Activated naive CD4-positive, alpha-beta T cell treated with anti-CD3 and anti-CD28 coated beads, Interleukin-2, amount 50 U/mL, for 72 hours (primary cell): ENCODE measurements at regions not wholly inside any gene's neighbourhood (a gene's known extent, or its start where the extent isn't known, plus 50 kb on each side); places are given as distances from the start of the nearest gene placed in this dataset.
A peak's percentile ranks its signal among the peaks of the same experiment; 100 is the strongest.
"Not testable (repeated sequence)": the region's sequence is repeated elsewhere in the genome, so short reads cannot be mapped to it uniquely, and the experiment has no call there.

ENCODE experiments used
- ATAC-seq, 2 donors: fragments of 150-1000 bp; cut with Tn5 transposase; 2 replicates each; pipeline ENCODE4 v1.10.0; 2021; ENCODE audit warnings: mild to moderate bottlenecking in 2 of 2, moderate library complexity in 2 of 2
- DNase-seq, 2 donors: peaks; one replicate each; pipeline ENCODE4 v3.0.0; 2021 to 2022; ENCODE audit warnings: low spot score in 2 of 2
- H3K27ac Mint-ChIP-seq, 2 donors: one replicate each; pipeline ENCODE4 v1.8.0; 2022; ENCODE audit warnings: mild to moderate bottlenecking in 2 of 2, mixed read lengths in 2 of 2
- H3K36me3 Mint-ChIP-seq, 2 donors: one replicate each; pipeline ENCODE4 v1.8.0; 2022; ENCODE audit warnings: mixed read lengths in 2 of 2
- H3K9me3 Mint-ChIP-seq, 2 donors: one replicate each; pipeline ENCODE4 v1.8.0; 2022; ENCODE audit warnings: mixed read lengths in 2 of 2

DNA sequence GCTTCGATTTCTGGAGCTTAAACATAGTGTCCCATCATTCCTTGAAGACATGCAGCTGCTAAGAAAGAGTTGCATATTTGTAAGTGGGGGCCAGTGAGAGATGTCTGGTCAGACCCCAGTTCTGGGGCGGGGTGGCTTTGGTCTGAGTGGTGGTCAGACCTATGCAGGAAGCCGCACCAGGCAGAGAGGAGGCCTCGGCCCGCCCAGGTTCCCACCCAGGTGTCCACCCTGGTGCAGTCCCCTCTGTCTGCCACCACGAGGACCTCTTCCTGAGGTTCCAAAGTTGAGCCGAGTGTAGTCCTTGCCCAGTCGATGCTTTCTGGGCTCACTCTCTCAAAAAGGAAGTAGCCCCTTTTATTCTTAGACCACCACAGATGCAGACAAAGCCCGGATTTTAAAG lies 122.6 kb upstream of the DLG1 start:
- Mint-ChIP-seq H3K27ac (no peak overlapping the region), H3K36me3 (no peaks in the 10 kb centered on the region), H3K9me3 (no peaks in the 10 kb centered on the region)
- DNase-seq (no peak), ATAC-seq (no peak)

DNA sequence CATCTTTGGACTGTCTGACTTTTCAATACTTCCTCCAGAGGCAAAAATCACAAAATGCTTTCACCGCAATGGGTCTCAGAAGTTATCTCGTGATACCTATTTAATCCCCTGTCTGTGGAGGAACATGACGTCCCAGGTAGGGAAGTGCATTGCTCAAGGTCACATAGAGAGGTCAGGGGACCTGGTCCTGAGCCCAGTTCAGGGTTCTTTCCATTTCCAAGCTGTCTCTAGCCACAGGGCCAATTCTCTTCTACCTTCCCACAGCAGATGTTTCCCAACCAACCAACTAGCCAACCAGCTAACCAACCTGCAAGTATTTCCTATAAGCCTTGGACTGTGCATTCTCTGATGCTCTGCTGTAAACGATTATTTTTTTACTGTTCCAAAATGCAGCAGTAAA lies 122.2 kb upstream of the DLG1 start:
- Mint-ChIP-seq H3K27ac (no peak overlapping the region), H3K36me3 (no peaks in the 10 kb centered on the region), H3K9me3 (no peaks in the 10 kb centered on the region)
- ATAC-seq (no peak), DNase-seq (no peak)

DNA sequence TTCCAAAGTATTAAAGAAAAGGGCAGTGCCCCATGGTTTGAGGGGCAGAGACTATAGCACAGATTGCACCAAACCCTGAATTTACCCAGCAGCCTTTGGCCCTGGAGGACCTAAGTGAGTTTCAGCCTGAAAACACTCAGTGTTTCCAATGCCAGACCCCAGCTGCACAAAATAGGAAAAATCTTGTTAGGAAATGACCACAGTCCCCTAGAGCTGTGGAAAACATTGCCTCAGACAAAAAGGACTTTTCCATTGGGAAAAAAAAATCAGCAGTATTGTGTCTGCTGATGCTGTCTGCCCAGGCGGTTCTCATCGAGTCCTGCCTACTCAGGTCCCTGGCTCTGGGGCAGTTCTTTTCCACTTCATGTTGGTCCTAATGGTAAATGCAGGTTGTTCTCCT lies 121.7 kb upstream of the DLG1 start:
- Mint-ChIP-seq H3K9me3 (no peaks in the 10 kb centered on the region), H3K36me3 (no peaks in the 10 kb centered on the region), H3K27ac (no peak overlapping the region)
- DNase-seq: no peak
- ATAC-seq: peak in 1 of 2 donors; percentile 34

DNA sequence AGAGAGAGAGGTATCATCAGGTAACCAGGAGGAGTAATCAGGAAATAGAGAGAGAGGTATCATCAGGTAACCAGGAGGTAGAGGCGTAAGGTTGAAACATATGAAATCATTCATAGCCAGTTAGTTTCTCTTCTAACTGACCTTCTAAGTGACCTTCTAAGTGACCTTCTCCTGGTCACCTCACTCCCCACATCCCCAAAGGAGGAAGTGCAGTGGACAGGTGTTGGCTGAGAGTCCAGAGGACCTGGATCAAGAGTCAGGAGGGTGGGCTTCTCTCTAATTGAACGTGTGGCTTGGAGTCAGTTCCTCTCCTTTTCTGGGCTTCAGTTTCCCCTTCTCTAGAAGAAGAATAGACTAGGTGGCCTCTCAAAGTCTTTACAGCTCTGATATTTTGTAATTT lies 121.3 kb upstream of the DLG1 start:
- ATAC-seq: no peak

DNA sequence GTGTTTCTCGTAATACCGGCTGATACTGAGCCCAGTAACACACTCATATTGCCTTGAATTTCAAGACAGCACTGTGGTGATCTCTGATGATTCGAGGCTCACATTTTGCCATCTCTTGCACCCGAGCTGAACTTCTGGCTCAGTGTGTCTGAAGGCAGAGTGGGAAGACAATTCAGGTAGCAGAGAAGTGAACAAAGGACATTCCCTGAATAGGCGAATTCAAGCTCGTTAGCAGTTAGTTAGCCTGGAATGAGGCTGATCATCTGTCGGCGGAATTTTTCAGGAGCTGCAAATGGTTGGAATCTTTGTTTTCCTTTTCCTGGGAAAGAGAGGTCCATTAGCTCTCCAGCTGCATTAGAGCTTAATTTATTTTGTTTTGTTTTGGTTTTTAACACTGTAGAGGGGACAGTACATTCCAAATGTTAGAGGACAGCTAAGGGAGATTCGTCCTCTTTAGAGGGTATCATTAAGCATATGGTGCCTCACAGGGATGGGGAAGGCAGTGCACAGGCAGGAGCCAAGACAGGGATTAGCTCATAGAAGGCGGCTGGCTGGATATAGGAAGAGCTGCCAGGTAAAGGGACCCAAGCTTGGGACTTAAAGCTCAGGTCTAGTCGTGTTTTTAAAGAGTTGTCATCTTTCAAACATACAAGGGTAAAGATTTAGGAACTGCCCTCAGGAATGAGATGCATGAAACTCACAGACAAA lies 119.7 kb upstream of the DLG1 start:
- Mint-ChIP-seq H3K9me3 (peaks cover 0 to 2% of the 10 kb centered on the region in 2 donors), H3K27ac (no peak overlapping the region), H3K36me3 (no peaks in the 10 kb centered on the region)
- DNase-seq (no peak), ATAC-seq (no peak)

More for the DNA sequence above, 121.3 kb upstream of the DLG1 start:
- DNase-seq: no peak
- H3K9me3 Mint-ChIP-seq: no peaks in the 10 kb centered on the region
- H3K36me3 Mint-ChIP-seq: no peaks in the 10 kb centered on the region
- H3K27ac Mint-ChIP-seq: no peak overlapping the region

DNA sequence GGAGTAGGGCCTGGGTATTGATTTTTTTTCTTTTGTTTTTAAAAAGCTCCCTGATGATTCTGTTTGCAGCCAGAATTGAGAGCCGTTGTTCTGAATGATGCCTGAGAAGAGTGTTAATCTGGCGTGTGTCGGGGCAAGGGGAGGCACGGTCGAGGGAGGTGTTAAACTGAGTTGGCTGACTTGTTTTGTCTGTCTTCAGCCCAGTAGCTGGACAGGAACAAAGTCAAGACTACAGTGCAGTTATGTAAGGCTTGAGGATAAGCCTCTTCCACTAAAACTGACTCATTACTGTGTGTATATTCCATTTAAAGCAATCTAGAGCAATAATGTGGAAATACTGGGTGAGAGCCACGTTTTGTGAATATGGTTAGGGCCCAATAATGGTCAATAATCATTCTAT lies 119.0 kb upstream of the DLG1 start:
- no peak for ATAC-seq
- H3K27ac Mint-ChIP-seq: no peak overlapping the region
- no peaks in the 10 kb centered on the region for H3K36me3 Mint-ChIP-seq
- H3K9me3 Mint-ChIP-seq: peaks cover 0 to 6% of the 10 kb centered on the region in 2 donors
- no peak for DNase-seq

DNA sequence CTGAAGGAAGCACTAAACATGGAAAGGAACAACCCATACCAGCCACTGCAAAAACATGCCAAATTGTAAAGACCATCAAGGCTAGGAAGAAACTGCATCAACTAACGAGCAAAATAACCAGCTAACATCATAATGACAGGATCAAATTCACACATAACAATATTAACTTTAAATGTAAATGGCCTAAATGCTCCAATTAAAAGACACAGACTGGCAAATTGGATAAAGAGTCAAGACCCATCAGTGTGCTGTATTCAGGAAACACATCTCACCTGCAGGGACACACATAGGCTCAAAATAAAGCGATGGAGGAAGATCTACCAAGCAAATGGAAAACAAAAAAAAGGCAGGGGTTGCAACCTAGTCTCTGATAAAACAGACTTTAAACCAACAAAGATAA lies 113.5 kb upstream of the DLG1 start:
- H3K9me3 Mint-ChIP-seq: peaks cover 0 to 16% of the 10 kb centered on the region in 2 donors
- not testable (repeated sequence) for H3K27ac Mint-ChIP-seq, ATAC-seq, DNase-seq
- peaks cover 0 to 11% of the 10 kb centered on the region in 2 donors for H3K36me3 Mint-ChIP-seq

DNA sequence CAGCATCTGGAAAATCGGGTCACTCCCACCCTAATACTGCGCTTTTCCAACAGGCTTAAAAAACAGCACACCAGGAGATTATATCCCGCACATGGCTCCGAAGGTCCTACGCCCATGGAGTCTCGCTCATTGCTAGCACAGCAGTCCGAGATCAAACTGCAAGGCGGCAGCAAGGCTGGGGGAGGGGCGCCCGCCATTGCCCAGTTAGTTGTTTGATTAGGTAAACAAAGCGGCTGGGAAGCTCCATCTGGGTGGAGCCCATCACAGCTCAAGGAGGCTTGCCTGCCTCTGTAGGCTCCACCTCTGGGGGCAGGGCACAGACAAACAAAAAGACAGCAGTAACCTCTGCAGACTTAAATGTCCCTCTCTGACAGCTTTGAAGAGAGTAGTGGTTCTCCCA lies 111.8 kb upstream of the DLG1 start:
- DNase-seq, ATAC-seq, H3K27ac Mint-ChIP-seq: not testable (repeated sequence)
- peaks cover 0 to 11% of the 10 kb centered on the region in 2 donors for H3K36me3 Mint-ChIP-seq
- peaks cover 0 to 16% of the 10 kb centered on the region in 2 donors for H3K9me3 Mint-ChIP-seq

DNA sequence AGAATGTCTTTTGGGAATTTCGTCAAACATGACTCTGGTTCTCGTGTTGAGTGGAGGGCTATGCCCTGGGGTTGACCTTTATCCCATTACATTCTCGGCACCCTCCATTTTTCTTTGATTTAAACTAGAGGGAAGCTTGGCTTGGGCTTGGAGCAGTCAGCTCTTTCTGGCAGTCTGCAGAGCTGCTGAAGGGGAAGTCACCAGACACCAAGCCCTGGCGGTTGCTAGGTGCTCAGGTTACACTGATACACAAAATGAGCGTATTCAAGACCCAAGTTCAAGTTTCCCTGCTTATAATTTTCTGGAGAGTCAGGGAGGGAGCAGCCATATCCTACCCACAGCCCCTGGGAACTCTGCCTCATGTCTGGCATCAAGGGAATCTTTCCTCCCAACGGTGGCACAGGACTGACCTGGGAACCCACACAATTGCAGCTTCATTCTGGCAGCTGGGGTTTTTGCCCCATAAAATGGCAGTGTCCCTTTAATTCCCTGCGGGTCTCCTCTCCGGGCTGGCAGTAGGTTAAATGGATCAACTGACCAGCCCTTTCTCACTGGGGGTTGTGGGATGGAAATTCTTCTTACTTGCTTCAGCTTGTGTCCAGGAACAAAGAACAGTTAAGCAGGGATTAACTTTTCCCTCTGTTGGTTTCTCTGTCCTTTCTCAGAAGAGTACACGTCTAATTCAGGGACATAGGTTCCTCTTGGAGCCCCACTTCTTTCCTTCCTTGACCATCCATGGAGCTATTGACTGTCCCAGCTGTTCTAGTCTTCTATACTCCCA lies 110.0 kb upstream of the DLG1 start:
- no peak overlapping the region for H3K27ac Mint-ChIP-seq

DNA sequence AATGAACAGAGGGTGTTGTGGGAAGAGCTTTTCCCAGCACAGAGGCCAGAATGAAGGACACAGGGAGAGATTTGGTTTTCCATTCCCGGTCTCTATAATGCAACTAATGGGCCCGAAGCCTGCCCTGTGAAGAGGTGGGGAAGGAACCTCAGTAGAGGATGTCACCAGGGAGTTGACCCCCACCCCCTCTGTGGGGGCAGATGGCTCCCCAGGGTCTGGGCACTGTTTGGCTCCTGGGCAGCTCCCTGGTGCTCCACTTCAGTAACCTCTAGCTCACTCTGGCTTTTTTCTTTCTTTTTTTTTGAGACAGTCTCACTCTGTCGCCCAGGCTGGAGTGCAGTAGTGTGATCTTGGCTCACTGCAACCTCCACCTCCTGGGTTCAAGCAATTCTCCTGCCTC lies 109.1 kb upstream of the DLG1 start:
- Mint-ChIP-seq H3K27ac (no peak overlapping the region), H3K9me3 (peaks cover 0 to 10% of the 10 kb centered on the region in 2 donors), H3K36me3 (peaks cover 0 to 11% of the 10 kb centered on the region in 2 donors)
- ATAC-seq (no peak), DNase-seq (no peak)

More for the DNA sequence above, 110.0 kb upstream of the DLG1 start:
- ATAC-seq (no peak), DNase-seq (no peak)
- peaks cover 0 to 11% of the 10 kb centered on the region in 2 donors for H3K36me3 Mint-ChIP-seq
- H3K9me3 Mint-ChIP-seq: peaks cover 0 to 16% of the 10 kb centered on the region in 2 donors

DNA sequence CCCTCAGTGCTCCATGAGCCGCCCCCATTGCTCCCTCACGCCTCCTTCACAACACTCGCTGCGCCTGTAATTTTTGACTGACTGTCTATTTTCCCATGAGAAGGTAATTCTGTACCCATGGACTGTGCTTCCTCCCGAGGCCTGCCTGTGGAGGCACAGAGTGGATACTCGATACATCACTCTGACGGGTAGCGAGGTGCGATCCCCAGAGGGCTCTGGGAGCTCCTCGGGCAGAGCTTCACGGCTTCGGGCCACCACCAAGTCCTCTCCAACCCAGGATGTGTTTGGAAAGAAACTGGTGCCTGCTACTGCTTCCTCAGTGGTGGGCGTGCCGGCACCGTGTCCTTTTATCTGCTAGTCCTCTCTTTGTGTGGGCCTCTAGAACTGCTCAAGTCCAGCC lies 108.6 kb upstream of the DLG1 start:
- DNase-seq: no peak
- ATAC-seq: no peak
- Mint-ChIP-seq H3K9me3 (peaks cover 0 to 10% of the 10 kb centered on the region in 2 donors), H3K36me3 (peaks cover 0 to 11% of the 10 kb centered on the region in 2 donors), H3K27ac (no peak overlapping the region)

DNA sequence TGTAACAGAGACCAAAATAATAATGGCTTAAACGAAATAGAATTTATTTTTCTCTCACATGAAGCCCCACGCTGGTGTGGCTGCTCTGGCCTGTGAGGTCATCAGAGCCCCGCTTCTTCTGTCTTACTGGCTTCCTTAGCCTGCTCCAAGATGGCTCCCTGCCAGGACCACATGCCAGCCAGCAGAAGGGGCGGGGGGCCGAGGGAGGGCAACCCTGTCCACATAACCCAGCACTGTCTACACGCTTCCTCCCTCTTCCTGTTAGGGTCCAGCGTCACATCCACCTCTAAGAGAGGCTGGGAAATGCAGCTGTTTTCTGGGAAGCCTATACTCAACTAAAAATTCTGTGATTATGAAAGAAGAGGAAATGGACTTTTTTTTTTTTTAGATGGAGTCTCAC lies 107.9 kb upstream of the DLG1 start:
- H3K36me3 Mint-ChIP-seq: peaks cover 0 to 10% of the 10 kb centered on the region in 2 donors
- ATAC-seq: no peak
- peaks cover 0 to 10% of the 10 kb centered on the region in 2 donors for H3K9me3 Mint-ChIP-seq
- no peak overlapping the region for H3K27ac Mint-ChIP-seq
- DNase-seq: no peak

DNA sequence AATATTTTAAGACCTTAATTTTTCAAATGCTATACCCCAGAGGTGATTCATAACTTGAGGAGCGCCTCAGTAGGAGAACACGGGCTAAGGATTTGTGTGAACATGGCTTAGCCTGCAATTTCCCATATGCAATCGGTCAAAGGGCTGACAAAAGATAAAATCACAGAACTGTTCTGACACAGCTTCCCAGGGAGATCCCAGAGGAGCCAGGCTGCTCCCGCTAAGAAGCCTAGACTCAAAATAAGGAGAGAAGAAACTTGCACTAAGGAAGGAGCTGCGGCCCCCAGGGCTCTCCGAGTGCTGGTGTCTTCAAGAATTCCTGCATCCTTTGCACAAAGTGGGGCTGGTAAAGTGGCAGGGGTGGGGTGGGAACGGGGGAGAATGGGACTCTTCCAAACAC lies 106.3 kb upstream of the DLG1 start:
- Mint-ChIP-seq H3K9me3 (peaks cover 0 to 5% of the 10 kb centered on the region in 2 donors), H3K27ac (no peak overlapping the region), H3K36me3 (peaks cover 0 to 1% of the 10 kb centered on the region in 2 donors)
- ATAC-seq (no peak), DNase-seq (no peak)

DNA sequence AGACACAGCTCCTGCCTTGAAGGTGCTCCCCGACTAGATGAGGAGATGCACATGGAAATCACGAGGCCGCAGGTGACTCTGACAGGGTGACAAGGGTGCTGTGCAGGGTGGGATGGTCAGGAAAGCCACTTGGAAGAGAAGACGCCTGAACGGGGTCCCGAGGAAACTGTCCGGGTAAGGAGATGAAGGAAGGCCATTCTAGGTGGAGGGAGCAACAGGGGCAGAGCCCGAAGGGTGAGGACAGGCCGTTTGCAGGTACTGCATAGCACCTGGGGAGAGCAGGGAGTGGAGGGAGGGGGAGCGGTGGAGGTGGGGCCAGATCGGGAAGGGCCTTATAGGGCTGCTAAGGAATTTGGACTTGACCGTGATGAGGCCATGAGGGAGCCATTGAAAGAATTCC lies 105.6 kb upstream of the DLG1 start:
- Mint-ChIP-seq H3K27ac (no peak overlapping the region), H3K36me3 (no peaks in the 10 kb centered on the region), H3K9me3 (no peaks in the 10 kb centered on the region)
- no peak for DNase-seq
- no peak for ATAC-seq

DNA sequence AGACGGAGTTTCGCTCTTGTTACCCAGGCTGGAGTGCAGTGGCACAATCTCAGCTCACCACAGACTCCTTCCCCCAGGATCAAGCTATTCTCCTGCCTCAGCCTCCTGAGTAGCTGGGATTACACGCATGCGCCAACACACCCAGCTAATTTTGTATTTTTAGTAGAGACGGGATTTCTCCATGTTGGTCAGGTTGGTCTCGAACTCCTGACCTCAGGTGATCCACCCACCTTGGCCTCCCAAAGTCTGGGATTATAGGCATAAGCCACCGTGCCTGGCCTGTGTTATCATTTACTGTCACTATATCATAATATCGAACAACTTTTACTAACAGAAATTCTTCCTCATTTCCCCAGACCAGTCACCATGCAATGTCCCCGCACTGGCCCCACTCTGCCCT lies 104.0 kb upstream of the DLG1 start:
- not testable (repeated sequence) for ATAC-seq, H3K27ac Mint-ChIP-seq, H3K36me3 Mint-ChIP-seq, H3K9me3 Mint-ChIP-seq, DNase-seq

DNA sequence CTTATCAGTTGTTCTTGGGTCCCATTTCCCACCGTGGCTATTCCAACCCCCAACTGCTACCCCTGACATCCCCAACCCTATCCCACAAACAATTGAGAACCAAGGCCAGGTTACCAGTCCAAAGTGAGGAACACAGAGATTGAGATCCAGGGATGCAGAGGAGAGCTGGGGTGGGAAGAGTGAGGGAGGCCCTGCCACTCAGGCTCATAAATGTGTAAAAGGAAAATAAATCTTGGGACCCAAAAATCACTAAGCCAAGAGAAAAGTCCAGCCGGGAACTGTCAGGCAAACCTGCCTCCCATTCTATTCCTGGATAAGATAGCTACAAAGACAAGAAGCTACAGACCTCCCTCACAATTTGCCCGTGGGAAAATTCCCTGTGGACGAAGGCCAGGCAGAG lies 101.1 kb upstream of the DLG1 start:
- no peak overlapping the region for H3K27ac Mint-ChIP-seq
- ATAC-seq: no peak

DNA sequence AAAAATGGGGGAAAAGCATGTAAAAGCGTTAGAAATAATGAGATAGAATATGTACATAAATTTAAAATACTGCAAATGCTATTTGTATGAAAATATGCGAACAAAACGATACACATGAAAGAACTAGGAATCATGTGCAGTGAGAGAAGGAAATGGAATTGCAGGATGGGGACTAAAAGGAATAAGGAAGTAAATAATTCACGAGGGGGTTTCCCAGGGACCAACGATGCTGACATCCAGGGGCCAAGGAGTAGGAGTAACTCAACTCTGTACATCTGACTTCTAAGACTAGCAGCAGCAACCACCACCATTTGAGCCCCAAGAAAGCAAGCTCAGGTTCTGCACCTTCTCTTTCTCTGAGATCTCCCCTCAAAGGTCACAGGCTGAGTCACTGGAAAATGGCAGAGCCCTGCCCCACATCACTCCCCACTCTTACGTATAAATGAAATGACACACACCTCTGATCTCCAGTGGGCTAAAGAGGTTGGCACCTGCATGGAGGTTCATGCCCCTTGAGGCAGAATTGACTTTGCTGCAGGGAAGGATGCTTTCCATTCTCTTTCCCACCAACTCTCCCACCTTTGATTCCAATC lies 100.0 kb upstream of the DLG1 start:
- no peaks in the 10 kb centered on the region for H3K9me3 Mint-ChIP-seq
- ATAC-seq (peak; percentile 75 to 86), DNase-seq (peak in 1 of 2 donors; percentile 56)
- peak overlapping the region; percentile 17 to 22 for H3K27ac Mint-ChIP-seq
- H3K36me3 Mint-ChIP-seq: no peaks in the 10 kb centered on the region

More for the DNA sequence above, 101.1 kb upstream of the DLG1 start:
- Mint-ChIP-seq H3K36me3 (no peaks in the 10 kb centered on the region), H3K9me3 (no peaks in the 10 kb centered on the region)
- no peak for DNase-seq
